RKO (cell line): ENCODE measurements at regions not wholly inside any gene's neighbourhood (a gene's known extent, or its start where the extent isn't known, plus 50 kb on each side); places are given as distances from the start of the nearest gene placed in this dataset.

Experiments used
- DNase-seq: peaks from one replicate; pipeline ENCODE4 v3.0.0-alpha.2; 2016; ENCODE audit warnings: low spot score

GRCh38 chr12:68451261-68452077, 119.3 kb upstream of the MDM1 start:
- no peak for DNase-seq

DNA sequence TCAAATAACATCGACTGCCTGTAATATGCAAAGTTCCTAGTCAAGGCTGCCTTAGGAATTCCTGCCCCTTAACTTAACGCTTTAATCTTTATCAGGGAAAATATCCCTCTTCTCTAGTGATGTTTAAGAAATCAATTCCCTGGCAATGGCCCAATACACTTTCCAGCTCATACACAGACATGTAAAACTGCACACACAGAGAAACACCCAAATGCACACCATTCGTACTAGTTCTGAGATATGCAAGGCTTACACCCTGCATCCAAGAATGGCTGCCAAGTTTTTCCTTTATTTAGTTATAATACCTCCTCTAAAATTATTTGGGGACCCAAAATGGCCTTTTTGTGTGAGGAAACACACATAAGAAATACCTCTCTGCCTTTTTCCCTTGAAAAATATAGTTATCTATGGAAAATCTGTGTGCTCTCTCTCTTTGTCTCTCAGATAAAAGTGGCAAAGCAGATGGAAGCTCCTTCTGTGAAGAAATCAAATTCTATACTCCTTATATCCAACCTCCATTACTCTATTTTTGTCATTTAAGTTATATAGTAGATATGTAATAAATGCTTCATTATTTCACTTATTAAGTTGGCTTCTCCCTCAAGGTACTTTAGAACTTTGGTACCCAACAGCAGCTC, 120.0 kb upstream of the MDM1 start:
- DNase-seq = no peak

DNA sequence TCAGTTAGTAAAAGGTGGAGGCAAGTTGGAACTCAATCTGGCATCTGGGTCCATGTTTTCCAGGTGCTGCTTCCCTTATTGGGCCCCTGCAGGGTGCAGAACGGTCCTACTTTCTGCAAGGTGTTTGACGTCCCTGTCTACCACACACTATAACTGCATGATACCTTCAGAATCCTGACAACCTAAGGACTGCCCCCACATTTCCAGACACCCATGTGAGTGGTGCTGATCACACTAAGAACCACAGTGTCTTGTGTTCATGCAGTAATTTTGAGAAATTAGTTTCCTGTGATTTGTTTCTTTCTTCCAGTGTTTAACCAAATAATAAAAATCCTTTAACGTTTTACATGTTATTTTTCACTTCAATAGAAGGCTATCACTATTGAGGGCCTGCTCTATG, 121.1 kb upstream of the MDM1 start:
- DNase-seq = no peak

DNA sequence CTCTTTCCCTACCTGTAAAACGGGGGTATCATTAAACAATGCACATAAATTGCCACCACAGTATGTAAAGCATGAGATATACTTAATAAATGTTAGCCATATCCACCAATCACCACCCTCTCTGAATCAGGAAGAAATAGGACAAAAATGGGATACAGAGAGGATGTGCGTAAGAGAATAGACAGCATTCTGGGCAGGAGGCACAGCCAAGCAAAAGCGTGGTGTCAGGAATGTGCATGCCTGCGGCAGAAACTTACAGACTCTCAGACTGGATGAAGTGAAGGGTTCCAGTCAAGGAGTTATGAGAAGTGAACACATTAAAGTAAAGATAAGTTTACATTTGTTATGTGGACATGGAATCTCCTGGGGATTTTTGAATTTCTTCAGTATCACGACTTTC, 121.7 kb upstream of the MDM1 start:
- no peak for DNase-seq

DNA sequence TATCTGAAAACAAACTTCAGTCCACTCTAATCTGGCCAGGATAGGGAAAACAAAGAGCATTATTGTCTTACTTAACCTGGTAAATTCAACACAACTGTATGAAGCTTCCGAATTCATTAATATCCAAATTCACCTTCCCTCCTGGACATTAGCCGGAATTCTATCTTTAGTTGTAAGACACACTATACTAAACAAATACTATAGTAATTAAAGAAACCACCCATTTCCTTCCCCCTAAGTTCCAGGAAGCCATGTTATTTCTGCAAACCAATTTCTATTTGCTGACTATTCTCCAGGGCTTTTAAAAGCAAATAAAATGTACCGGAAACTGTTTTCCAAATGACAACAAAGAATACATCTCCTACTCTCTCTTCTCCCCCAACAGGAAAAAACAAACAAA, 122.7 kb upstream of the MDM1 start:
- DNase-seq = no peak

- no peak for DNase-seq
Observed at GRCh38 chr12:68455691-68456345, 123.7 kb upstream of the MDM1 start.

DNA sequence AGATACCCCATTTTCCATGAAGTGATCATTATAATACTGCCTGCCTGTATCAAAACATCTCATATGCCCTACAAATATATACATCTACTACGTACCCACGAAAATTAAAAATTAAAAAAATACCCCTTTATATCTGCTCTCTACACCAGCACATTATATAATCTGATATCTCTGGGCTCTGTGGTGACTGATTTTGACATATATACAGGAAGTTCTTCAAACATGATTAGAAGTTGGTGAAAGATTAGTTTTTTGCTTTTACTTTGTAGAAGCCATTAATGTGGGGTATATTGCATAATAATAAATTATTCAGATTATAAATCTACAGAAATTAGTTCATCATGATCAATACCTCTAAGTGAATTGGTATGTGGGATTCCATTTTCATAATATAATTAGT, 126.7 kb upstream of the MDM1 start:
- no peak for DNase-seq

GRCh38 chr12:68460236-68460635, 128.1 kb upstream of the MDM1 start:
- no peak for DNase-seq

GRCh38 chr12:68461645-68462044, 129.5 kb upstream of the MDM1 start:
- no peak for DNase-seq

DNA sequence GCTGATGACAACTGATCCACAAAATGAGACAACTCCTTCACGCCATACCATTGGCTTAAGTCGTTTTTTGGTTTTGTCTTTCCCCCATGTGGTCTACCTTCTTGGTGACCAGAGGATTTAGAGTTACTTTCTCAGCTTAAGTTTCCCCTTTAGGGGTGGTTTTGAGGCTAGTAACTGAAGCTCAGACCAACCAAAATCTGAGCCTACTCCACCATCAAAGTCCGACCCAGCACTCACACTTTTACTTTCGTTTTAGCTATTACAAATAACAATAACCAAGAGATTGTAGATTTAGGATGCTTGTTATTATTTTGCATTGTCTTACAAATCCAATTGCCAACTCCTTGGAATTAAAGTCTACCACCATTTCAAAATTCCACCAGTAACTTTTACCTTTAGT, 130.6 kb upstream of the MDM1 start:
- no peak for DNase-seq

- DNase-seq = no peak
Observed at GRCh38 chr12:68465227-68465626, 133.1 kb upstream of the MDM1 start.

DNA sequence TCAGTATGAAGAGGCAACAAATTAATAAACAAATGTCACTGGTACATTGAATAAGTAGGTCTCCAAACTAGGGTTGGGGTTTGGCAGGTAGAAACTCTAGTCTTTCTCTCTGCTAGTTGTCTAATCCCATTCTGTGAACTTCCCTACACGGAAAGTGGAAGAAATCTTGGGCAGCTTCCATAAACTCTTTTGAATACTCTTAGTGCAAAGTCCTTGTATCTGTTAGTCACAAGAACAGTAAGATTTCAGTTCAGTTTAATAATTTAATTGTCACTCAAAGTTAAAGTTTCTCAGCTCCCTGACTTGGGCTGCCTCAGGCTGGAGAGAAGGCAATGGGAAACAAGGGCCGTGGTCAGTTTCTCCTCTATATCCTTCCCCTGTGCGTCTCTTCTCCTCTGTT, 135.4 kb upstream of the MDM1 start:
- no peak for DNase-seq

DNA sequence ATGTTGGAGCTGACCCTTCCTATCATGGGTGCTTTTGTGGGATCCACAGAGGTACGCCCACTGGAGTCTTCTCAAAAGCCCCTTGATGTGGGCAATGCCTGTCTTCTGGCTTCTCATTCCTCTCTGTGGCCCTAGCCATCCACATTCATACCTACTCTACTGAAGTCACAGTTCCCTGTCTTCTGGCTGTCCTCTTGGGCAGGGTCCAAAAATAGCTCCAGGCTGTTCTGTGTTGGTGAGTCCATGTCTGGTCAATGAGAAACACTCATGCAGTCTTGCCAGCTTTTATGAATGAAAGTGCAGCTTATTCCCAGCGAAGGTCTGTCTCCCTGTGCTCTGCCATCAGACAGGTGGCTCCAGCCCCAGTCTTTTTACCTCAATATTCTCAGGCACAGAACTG, 135.9 kb upstream of the MDM1 start:
- no peak for DNase-seq

GRCh38 chr12:68469113-68469512, 137.0 kb upstream of the MDM1 start:
- DNase-seq = no peak

DNA sequence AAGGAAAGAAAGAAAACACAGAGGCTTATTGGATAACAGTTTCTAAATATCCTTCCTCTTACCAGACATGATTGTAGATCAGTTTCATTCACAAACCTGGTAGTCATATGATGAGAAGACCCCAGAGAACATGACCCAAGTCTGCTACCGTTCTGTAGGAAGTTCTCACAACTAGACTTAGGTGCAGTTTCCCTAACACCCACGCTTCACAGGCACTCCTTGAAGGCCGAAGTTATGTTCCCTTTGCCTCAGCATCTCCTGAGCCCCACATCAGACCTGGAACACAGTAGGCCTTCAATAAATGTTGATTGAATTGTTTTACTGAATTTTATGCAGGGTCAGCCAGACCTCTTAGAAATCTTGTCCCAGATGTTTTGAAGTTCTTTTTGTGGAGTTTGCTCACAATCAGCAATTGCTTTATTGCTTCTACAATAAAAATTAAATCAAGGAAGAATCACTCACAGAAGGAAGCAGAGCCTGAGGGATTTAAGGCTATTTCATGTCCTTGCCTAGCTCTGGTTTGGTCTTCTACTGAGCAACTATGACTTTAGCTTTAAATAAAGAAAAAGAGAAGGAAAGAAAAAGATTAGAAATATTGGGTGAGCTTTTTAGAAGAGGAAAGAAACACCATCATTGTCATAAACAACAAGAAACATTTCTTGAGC, 138.6 kb upstream of the MDM1 start:
- DNase-seq = no peak

DNA sequence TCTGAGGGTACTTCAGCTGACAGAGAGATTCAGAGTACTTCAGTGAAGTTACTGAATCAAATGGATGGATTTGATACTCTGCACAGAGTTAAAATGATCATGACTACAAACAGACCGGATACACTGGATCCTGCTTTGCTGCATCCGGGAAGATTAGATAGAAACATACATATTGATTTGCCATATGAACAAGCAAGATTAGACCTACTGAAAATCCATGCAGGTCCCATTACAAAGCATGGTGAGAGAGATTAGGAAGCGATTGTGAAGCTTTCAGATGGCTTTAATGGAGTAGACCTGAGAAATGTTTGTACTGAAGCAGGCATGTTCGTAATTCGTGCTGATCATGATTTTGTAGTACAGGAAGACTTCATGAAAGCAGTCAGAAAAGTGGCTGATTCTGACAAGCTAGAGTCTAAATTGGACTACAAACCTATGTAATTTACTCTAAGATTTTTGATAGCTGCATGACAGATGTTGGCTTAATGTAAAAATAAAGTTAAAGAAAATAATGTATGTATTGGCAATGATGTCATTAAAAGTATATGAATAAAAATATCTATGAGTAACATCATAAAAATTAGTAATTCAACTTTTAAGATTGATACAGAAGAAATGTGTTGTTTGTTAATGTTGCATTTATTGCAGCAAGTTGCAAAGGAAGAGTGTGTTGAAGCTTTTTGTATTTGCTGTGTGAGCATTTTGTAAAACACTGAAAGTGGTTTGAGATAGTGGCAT, 136.1 kb upstream of the RAP1B start:
- no peak for DNase-seq

- no peak for DNase-seq
Observed at GRCh38 chr12:68476794-68477193, 133.9 kb upstream of the RAP1B start.

DNA sequence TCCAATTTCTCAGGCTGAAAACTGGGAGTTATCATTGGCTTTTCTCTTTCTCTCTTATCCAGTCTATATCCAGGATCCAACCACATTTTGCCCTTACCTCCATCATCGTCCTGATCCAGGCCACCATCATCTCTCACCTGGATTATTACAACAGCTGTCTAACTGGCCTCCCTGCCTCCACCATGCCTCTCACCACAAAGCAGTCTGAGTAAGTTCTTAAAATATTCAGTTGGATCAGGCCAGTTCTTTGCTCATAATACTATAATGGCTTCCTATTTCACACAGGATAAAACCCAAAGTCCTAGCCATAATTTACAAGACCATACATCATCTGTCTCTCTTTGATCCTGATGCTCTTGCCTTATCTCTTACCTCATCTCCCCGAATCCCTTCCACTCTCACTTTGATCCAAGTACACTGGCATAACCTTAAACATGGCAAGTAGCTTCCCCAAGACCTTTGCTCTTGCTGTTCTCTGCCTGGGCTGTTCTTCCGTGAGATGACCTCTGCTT, 133.4 kb upstream of the RAP1B start:
- no peak for DNase-seq

DNA sequence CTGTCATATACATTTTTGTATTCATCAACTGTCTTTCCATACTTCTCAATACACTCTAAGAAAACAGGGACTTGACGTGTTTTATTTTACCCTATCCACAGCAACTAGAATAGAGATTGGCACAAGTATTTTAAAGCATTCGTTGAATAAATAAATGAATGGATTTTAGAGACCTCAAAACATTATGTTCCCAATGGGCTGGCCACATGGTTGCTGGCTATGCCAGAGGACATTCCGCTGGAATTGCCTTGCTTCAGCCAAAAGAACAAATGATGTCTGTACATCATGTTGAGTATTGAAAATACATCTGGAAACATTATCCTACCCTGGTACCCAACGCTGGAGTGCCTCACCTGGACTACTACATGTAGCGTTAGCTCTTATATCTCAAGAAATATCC, 132.8 kb upstream of the RAP1B start:
- DNase-seq = no peak

DNA sequence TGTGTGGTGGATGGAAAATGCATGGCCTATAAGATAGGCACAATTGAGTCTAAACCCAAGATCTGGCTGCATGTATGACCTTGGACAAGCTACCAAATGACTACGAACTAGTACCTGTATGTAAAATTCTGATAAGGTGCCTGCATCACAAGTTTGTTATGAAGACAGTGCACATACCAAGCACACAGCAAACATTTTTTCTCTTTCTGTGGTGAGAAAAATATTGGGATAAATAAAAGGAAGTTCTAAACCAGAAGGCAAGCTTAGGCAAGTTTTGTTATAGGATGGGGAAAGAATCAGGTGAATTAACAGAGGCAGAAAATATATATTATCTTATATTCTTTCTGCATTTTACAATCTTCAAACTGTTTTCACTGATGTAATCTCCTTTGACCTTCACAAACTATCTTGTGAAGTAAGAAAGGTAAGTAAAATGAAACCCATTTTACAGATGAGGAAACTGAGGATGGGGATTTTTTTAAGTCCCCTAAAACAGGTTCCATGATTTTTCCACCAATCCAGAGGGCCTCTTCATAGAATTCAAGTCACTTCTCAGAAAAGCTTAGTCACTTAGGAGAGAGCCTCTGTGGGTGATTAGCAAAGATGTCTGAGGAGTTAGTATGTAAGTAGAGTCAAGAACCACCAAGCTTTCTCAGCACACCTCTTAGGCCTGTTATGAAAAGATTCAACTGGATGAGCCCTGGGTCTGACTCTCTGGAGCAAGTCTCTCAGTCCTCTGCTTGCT, 132.0 kb upstream of the RAP1B start:
- no peak for DNase-seq

DNA sequence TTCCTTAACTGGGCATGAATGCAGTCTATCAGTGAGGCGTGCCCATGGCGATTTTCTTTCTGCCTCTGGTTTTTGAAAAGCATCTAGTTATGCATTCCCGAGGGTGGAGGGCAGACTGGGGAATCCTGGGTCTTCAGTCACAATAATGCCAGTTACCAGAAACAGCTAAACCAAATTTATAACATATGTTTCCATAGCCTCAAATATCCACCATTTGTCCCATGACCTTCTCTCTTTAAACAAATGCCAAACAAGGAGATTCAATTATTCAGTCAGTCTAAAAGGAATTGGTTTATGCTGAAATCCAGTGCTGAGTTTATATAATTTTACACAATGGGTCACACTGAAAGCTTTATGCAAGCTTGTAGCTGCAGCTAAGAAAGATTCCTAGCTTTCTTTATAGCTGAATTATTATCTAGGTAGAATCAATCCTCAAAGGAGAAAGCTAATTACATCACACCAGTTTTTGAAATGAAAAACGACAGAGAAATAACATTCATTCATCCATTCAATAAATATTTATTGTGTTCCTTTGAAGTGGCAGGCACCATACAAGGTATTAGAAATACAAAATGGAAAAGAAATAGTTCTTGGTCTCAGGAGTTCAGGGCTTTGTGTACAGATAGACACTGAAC, 131.3 kb upstream of the RAP1B start:
- DNase-seq = no peak
